IPS DF 4.7 (cell line): ENCODE measurements at regions not wholly inside any gene's neighbourhood (a gene's known extent, or its start where the extent isn't known, plus 50 kb on each side); places are given as distances from the start of the nearest gene placed in this dataset.
"Not testable (repeated sequence)": the region's sequence is repeated elsewhere in the genome, so short reads cannot be mapped to it uniquely, and the experiment has no call there.

Source experiments
- DNase-seq: peaks from one replicate; pipeline ENCODE4 v3.0.0-alpha.2; 2013; ENCODE audit warnings: low spot score; ENCODE audit errors: extremely low read depth

DNA sequence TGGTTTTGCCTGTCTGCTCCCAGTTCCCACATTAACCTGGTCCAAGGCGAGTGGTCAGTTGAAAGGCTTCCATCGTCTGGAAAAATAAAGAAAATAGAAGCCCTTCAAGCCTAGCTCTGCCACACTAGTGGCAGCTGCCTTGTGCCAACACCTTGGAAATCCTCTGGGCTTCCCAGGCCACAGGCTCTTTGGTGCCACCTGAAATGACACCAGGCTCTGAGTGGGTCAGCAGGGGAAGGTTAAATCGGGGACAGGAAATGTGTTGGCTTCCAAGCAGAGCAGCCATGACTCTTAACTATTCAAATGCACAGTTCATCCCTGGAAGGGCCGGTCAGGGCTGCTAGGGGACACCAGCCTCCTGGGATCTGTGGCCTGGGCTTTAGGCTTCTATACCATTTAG is 558.7 kb downstream of the MATN1 start:
- DNase-seq: no peak

- no peak for DNase-seq
These were observed 560.8 kb downstream of the MATN1 start for GRCh38 chr1:30162565-30162964.

DNA sequence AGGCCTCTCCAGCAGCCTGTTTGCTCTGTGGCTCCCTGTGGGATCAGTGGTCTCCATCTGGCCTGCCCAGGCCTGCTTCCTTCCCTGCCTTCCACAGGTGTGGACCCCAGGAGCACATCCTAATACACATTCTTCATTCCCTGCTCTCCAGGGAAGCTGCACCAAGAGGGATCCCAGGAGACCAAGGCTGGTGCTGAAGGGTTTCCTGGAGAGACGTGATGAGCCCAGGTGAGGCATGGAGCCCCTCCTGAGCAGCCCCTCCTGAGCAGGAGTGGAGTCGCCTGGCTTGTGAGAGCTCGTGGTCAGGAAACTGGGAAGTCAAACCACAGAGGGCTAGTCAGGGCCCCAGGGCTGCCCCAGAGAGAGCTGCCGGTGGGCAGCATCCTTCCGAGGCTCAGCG is 561.4 kb downstream of the MATN1 start:
- DNase-seq: no peak

DNA sequence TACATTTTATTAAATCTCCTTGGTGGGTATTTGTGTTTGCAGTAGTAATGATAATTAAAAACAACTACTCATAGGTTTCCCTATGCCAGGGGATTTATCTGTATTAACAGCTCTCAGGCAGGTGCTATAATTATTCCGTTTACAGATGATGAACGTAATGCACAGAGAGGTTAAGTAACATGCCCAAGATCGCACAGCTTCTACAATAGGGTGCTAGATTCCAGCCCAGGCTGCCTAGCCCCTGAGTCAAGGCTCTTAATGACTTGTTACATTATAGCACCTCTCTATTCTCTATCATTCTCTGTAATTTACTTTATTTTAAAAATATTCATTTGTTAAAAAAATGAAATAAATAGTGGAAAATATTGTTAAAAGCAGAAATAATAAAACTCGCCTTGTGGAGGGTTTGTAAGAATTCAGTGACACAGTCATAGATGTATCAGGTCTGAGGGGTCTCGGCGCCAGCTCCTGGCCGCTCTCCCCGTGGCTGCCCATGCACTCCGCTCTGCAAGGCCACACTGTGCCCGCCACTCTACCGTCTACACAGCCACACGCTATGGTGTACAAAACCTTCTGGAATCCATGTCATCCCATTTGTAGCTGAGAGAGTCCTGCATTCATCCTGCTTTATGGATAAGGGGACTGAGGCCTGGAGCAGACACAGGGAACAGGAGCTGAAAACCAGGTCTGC is 562.2 kb downstream of the MATN1 start:
- DNase-seq: no peak

GRCh38 chr1:30159015-30159414 is 564.4 kb downstream of the MATN1 start:
- no peak for DNase-seq

- DNase-seq: not testable (repeated sequence)
These were observed 567.7 kb downstream of the MATN1 start for GRCh38 chr1:30155698-30156097.

DNA sequence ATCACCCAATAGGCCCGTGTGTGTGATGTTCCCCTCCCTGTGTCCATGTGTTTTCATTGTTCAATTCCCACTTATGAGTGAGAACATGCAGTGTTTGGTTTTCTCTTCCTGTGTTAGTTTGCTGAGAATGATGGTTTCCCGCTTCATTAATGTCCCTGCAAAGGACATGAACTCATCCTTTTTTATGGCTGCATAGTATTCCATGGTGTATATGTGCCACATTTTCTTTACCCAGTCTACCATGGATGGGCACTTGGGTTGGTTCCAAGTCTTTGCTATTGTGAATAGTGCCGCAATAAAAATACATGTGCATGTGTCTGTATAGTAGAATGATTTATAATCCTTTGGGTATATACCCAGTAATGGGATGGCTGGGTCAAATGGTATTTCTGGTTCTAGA is 568.1 kb downstream of the MATN1 start:
- DNase-seq: not testable (repeated sequence)

GRCh38 chr1:30153743-30154449 is 569.5 kb downstream of the MATN1 start:
- peak; percentile 9 for DNase-seq

- DNase-seq: no peak
These were observed 571.6 kb downstream of the MATN1 start for GRCh38 chr1:30151826-30152225.

- DNase-seq: no peak
These were observed 572.3 kb downstream of the MATN1 start for GRCh38 chr1:30151119-30151518.

DNA sequence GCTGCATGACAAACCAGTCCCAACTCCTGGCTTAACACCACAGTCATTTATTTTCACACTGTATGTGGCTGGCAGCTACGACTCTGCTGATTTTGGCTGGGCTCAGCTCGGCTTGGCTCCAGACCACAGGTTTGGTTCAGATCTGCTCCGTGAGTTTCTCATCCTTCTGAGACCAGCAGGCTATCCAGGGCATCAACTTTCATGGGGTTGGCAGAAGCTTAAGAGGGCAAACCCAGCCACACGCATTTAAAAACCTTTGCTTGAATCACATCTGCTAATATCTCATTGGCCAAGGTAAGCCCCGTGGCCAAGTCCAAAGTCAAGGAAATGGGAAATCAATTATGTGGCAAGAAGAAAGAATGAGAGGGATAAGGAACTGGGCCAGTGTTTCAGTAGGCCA is 574.2 kb downstream of the MATN1 start:
- no peak for DNase-seq

DNA sequence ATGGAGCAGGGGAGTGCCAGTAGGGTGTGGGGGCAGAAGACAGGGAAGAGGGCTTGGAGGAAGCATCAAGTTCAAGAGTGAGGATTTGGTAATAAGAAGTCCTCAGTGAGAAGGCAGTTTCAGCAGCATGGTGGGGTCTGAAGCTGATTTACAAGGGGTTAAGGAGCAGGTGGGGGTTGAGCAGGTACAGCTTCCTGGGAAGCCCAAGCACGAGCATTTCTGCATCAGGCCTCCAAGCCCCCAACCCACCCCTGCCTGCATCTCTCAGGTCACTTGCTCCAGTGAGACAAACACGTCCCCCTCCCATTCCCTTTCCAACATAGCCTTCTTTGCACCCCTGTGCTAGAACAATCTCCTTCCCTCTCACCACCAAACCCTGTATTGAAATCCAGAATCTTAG is 574.7 kb downstream of the MATN1 start:
- no peak for DNase-seq

DNA sequence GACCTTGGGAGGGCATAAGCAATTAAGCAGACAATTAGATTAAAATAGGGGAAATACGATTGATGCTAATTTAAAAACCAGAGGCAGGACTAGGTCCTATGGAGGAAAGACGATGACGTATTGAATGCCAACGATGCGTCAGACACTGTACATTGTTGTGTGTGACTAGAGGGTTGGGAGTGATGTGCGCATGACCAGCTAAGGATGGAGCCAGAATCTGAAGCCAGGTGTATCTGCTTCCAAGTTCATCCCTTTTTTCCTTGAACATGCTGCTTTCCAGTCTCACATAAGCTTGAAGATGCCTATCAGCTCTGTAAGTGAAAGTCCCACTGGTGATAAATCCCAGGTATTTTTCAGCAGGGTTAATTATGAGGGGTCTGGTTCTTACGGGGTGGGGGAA is 576.2 kb downstream of the MATN1 start:
- DNase-seq: no peak

- DNase-seq: no peak
These were observed 576.9 kb downstream of the MATN1 start for GRCh38 chr1:30146448-30146847.

GRCh38 chr1:30145723-30146303 is 577.6 kb downstream of the MATN1 start:
- no peak for DNase-seq

DNA sequence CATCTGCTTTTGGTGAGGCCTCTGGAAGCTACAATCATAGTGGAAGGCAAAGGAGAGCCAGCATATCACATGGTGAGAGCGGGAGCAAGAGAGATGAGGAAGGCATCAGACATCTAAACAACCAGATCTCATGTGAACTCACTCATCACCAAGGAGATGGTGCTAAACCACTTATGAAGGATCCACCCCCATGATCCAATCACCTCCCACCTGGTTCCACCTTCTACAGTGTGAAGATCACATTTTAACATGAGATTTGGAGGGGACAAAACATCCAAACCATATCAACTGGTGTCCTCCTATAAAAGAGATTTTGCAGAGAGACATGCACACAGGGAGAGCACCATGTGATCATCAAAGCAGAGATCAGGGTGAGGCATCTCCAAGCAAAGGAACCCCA is 578.6 kb downstream of the MATN1 start:
- no peak for DNase-seq

DNA sequence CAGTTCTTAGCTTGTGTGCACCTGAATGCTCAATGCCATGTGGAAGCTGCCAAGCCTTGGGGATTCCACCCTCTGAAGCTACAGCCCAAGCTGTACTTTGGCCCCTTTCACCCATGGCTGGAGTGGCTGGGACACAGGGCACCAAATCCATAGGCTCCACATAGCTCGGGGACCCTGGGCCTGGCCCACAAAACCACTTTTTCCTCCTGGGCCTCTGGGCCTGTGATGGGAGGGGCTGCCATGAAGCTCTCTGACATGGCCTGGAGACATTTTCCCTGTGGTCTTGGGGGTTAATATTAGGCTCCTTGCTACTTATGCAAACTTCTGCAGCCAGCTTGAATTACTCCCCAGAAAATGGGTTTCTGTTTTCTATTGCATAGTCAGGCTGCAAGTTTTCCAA is 579.9 kb downstream of the MATN1 start:
- DNase-seq: no peak

GRCh38 chr1:30140566-30140965 is 582.8 kb downstream of the MATN1 start:
- DNase-seq: no peak

DNA sequence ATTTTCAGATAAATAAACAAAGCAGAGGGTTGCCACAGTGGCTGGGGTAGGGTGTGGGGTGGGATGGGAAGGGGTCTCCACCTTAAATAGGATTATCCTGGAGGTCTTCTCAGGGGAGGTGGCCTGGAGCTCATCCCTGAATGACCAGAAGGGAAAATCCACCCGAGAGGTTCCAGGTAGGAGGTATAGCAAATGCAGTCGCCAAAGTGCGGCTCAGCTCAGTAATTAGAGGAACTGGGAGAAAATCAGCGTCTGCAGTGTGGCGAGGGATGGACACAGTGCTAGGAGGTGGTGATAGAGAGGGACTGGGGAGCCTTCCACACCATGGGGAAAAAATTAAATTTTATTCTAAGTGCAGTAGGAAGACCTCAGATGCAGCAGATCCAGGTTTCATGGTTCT is 584.5 kb downstream of the MATN1 start:
- no peak for DNase-seq

DNA sequence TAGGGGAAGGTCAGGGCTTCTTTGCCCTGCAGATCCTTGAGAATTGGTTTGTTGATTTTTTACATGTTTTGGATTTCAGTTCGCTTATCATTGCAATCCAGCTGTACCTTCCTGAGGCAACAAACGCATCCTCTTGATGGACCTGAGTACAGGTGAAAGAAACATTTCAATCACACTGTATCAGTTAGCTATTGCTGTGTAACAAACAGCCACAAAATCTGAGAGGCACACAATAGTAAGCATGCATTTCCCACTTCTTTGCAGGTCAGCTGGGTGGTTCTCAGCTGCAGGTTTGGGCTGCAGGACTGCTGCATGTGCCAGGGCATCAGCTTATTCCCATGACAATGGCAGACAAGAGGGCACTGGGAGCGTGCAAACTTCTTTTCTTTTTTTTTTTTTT is 586.4 kb downstream of the MATN1 start:
- DNase-seq: no peak

DNA sequence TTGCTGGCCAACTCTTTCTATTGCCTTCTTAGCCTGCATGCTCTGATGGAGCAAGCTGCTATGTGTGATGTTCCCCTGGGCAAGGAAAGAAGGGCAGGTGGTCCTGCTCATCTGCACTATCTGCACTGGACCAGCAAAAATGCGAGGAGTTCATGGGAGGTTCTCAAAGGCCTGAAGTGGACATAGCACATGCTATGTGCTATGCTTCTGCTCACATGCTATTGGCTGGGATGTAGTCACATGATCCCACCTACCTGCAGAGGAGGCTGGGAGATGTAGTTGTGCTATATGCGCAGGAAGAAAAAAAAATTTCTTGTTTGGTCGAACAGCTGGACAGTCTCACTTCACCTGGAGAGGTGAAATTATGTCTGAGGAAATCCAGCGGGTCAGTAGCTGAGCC is 587.7 kb downstream of the MATN1 start:
- DNase-seq: no peak

GRCh38 chr1:30134466-30135217 is 588.7 kb downstream of the MATN1 start:
- DNase-seq: no peak
